Keratinocyte (primary cell): ENCODE measurements at regions not wholly inside any gene's neighbourhood (a gene's known extent, or its start where the extent isn't known, plus 50 kb on each side); places are given as distances from the start of the nearest gene placed in this dataset.

Experiments
- DNase-seq: peaks from one replicate; pipeline ENCODE4 v3.0.0-alpha.2; 2011; ENCODE audit warnings: low read depth, missing footprints, low spot score
- FAIRE-seq: peaks from 2 replicates; lab custom pipeline; 2011; peaks lifted over from hg19 to GRCh38; lab: Jason Lieb, UNC
- H2AFZ ChIP-seq: 2 replicates; pipeline ENCODE4 v1.6.0; 2012; ENCODE audit warnings: low read length, control low read depth, inconsistent platforms; ENCODE audit not compliant: control insufficient read depth
- H3K27ac ChIP-seq: 2 replicates; pipeline ENCODE4 v1.5.1; 2011; ENCODE audit warnings: low read length; ENCODE audit not compliant: control insufficient read depth, insufficient read depth
- H3K27me3 ChIP-seq: 3 replicates; pipeline ENCODE4 v1.6.0; 2011; ENCODE audit warnings: low read length; ENCODE audit not compliant: control insufficient read depth, insufficient read depth; ENCODE audit errors: extremely low read depth
- H3K36me3 ChIP-seq, 2 experiments: 2 replicates in 1 of 2; 3 replicates in 1 of 2; pipeline ENCODE4 v1.5.1; 2011; ENCODE audit warnings: low read length in 2 of 2, mild to moderate bottlenecking in 1 of 2; ENCODE audit not compliant: control insufficient read depth in 2 of 2, insufficient read depth in 2 of 2; ENCODE audit errors: extremely low read depth in 1 of 2
- H3K4me1 ChIP-seq: 3 replicates; pipeline ENCODE4 v1.5.1; 2011; ENCODE audit warnings: low read length; ENCODE audit not compliant: control insufficient read depth, insufficient read depth; ENCODE audit errors: extremely low read depth
- H3K4me2 ChIP-seq: 3 replicates; pipeline ENCODE4 v1.6.0; 2011; ENCODE audit warnings: low read depth, low read length; ENCODE audit not compliant: control insufficient read depth, insufficient read depth; ENCODE audit errors: extremely low read depth
- H3K4me3 ChIP-seq, 3 experiments: fragments of 200-600 bp in 1 of 3; sonication (generic) in 1 of 3; 2 replicates in 2 of 3; 3 replicates in 1 of 3; pipeline ENCODE4 v1.5.1; 2011 to 2016; ENCODE audit warnings: low read length in 3 of 3, mild to moderate bottlenecking in 3 of 3, control low read depth in 2 of 3, inconsistent platforms in 1 of 3, low read depth in 1 of 3, mixed read lengths in 1 of 3, mixed run types in 1 of 3, moderate library complexity in 1 of 3; ENCODE audit not compliant: control insufficient read depth in 2 of 3, insufficient read depth in 2 of 3; ENCODE audit errors: extremely low read depth in 1 of 3
- H3K79me2 ChIP-seq: 2 replicates; pipeline ENCODE4 v1.6.0; 2012; ENCODE audit warnings: low read length; ENCODE audit not compliant: control insufficient read depth, insufficient read depth
- H3K9ac ChIP-seq: 3 replicates; pipeline ENCODE4 v1.6.0; 2011; ENCODE audit warnings: low read length; ENCODE audit not compliant: control insufficient read depth, insufficient read depth; ENCODE audit errors: extremely low read depth
- H3K9me1 ChIP-seq: 3 replicates; pipeline ENCODE4 v1.6.0; 2011; ENCODE audit warnings: low read length; ENCODE audit not compliant: control insufficient read depth, insufficient read depth; ENCODE audit errors: extremely low read depth
- H3K9me3 ChIP-seq: 2 replicates; pipeline ENCODE4 v1.5.1; 2012; ENCODE audit warnings: low read depth, low read length; ENCODE audit not compliant: control insufficient read depth
- H4K20me1 ChIP-seq: 3 replicates; pipeline ENCODE4 v1.6.0; 2011; ENCODE audit warnings: low read length; ENCODE audit not compliant: control insufficient read depth, insufficient read depth; ENCODE audit errors: extremely low read depth
- EZH2 ChIP-seq: IDR thresholded peaks from one replicate; pipeline ENCODE4 v1.6.1; 2012; ENCODE audit warnings: inconsistent platforms, mild to moderate bottlenecking, low read length, moderate library complexity
- dilution Hi-C: fragments of 300-500 bp; cut with MboI; formaldehyde crosslinking; loops from one replicate; pipeline ENCODE4 v1.7.0; 2020; ENCODE audit warnings: low sequenced_read_pairs; ENCODE audit not compliant: extremely low pct_ligation_motif_present
- TF ChIP-seq, protein P1 (sequence below), 3 experiments: IDR thresholded peaks in 1 of 3; conservative IDR thresholded peaks in 1 of 3; optimal IDR thresholded peaks in 1 of 3; 2 replicates in 2 of 3; 3 replicates in 1 of 3; pipeline versions ENCODE3 to v1.5.1; 2011; ENCODE audit warnings: low read length in 3 of 3, mild to moderate bottlenecking in 3 of 3, moderate library complexity in 2 of 3, control low read depth in 1 of 3, inconsistent platforms in 1 of 3; ENCODE audit not compliant: insufficient read depth in 2 of 3; ENCODE audit errors: extremely low read depth in 1 of 3

DNA sequence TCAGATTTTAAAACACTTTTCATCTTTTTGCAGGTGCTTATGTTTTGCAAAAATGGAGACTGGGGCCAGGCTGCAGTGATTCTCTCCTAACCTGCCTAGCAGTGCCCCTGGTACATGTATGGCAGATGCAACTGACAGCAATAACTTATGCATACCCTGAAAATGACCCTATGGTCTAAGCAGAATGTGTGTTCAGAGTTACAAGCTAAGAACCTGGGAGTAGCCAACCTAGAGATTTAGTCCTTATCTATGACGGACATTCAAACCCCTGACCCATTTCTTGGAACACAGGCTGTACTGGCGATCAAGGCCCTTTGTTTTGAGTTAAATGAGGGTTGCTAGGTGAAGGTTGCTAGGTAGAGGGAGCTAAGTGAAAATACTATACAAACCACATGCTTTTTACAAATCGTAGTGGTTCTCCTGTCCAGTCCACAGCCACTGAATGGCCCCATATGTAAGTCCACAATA is 184.9 kb upstream of the SESN3 start:
- no peak overlapping the region for H3K9ac ChIP-seq
- H3K4me1 ChIP-seq: peaks cover 18% of the 10 kb centered on the region
- H4K20me1 ChIP-seq: no peaks in the 10 kb centered on the region
- no peak overlapping the region for H3K4me3 ChIP-seq
- H3K36me3 ChIP-seq: no peaks in the 10 kb centered on the region
- H3K79me2 ChIP-seq: no peaks in the 10 kb centered on the region
- no peak overlapping the region for H3K4me2 ChIP-seq
- H3K9me1 ChIP-seq: no peaks in the 10 kb centered on the region
- TF ChIP-seq, protein P1, sequence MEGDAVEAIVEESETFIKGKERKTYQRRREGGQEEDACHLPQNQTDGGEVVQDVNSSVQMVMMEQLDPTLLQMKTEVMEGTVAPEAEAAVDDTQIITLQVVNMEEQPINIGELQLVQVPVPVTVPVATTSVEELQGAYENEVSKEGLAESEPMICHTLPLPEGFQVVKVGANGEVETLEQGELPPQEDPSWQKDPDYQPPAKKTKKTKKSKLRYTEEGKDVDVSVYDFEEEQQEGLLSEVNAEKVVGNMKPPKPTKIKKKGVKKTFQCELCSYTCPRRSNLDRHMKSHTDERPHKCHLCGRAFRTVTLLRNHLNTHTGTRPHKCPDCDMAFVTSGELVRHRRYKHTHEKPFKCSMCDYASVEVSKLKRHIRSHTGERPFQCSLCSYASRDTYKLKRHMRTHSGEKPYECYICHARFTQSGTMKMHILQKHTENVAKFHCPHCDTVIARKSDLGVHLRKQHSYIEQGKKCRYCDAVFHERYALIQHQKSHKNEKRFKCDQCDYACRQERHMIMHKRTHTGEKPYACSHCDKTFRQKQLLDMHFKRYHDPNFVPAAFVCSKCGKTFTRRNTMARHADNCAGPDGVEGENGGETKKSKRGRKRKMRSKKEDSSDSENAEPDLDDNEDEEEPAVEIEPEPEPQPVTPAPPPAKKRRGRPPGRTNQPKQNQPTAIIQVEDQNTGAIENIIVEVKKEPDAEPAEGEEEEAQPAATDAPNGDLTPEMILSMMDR (optimal IDR thresholded peaks at IDR 0.05 in 1 of 3, IDR thresholded peaks at IDR 0.05 in 1 of 3, conservative IDR thresholded peaks at IDR 0.05 in 1 of 3; ENCODE audit: extremely low read depth in 1 of 3, insufficient read depth in 2 of 3, low read length in 3 of 3): no peak
- TF ChIP-seq EZH2: no peak
- FAIRE-seq: no peak
- H3K27me3 ChIP-seq: no peaks in the 10 kb centered on the region
- no peak for DNase-seq
- dilution Hi-C loops: no loop called here
- H3K9me3 ChIP-seq: no peaks in the 10 kb centered on the region
- no peak overlapping the region for H2AFZ ChIP-seq
- H3K27ac ChIP-seq: no peak overlapping the region

DNA sequence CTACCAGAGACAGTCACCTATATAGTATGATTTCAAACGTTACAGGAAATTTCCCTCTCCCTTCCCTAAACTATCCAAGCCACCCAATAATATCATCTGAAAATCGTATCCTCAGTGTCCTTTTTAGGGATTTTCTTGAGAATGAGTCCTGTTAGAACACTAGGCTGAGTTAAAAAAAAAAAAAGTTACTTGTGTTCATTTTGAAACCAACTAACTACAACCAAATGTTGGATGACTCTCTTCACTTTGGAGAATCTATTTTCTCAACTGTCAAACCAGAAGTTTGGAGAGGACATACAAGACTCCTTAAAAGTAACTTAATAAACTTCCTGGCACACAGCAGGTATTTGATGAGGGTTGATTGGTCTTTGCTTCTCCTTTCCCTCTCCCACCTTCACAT is 183.2 kb upstream of the SESN3 start:
- peaks cover 9% of the 10 kb centered on the region for H3K4me1 ChIP-seq
- TF ChIP-seq, protein P1 (optimal IDR thresholded peaks at IDR 0.05 in 1 of 3, IDR thresholded peaks at IDR 0.05 in 1 of 3, conservative IDR thresholded peaks at IDR 0.05 in 1 of 3; ENCODE audit: extremely low read depth in 1 of 3, insufficient read depth in 2 of 3, low read length in 3 of 3): no peak
- TF ChIP-seq EZH2: no peak

More for the DNA sequence above, 183.2 kb upstream of the SESN3 start:
- H3K9me3 ChIP-seq: no peaks in the 10 kb centered on the region
- no peak overlapping the region for H2AFZ ChIP-seq
- no peaks in the 10 kb centered on the region for H3K79me2 ChIP-seq
- DNase-seq (no peak), FAIRE-seq (no peak)
- no peaks in the 10 kb centered on the region for H3K9me1 ChIP-seq
- H3K9ac ChIP-seq: no peak overlapping the region
- H4K20me1 ChIP-seq: no peaks in the 10 kb centered on the region
- no peaks in the 10 kb centered on the region for H3K27me3 ChIP-seq
- H3K4me3 ChIP-seq: no peak overlapping the region
- H3K27ac ChIP-seq: no peak overlapping the region
- no peaks in the 10 kb centered on the region for H3K36me3 ChIP-seq
- no peak overlapping the region for H3K4me2 ChIP-seq
- dilution Hi-C loops: no loop called here
